ENCODE measurements at regions not wholly inside any gene's neighbourhood (a gene's known extent, or its start where the extent isn't known, plus 50 kb on each side); places are given as distances from the start of the nearest gene placed in this dataset.

- TF ChIP-seq CTCF (IDR thresholded peaks at IDR 0.05): peak in 1 of 3 experiments; percentile 3
- TF ChIP-seq POLR2AphosphoS5 (IDR thresholded peaks at IDR 0.05): peak; percentile 74 to 91
- TF ChIP-seq POLR2A (IDR thresholded peaks at IDR 0.05; ENCODE audit: low read depth): no peak
Measured at GRCh38 chr2:238727585-238728329, 120.1 kb upstream of the TWIST2 start.

Measured in esophagus muscularis mucosa (tissue), 3 donors.